WTC11 (cell line): ENCODE measurements at regions not wholly inside any gene's neighbourhood (a gene's known extent, or its start where the extent isn't known, plus 50 kb on each side); places are given as distances from the start of the nearest gene placed in this dataset.

Experiments
- ATAC-seq: fragments of 200-7000 bp; cut with Tn5 transposase; 2 replicates; pipeline ENCODE4 v1.10.0; 2021; ENCODE audit warnings: mild to moderate bottlenecking, moderate library complexity
- CTCF ChIA-PET: fragments of 300-600 bp; sonication (Branson Sonifier 250); formaldehyde crosslinking; loops from one replicate; lab custom pipeline; 2021; ENCODE audit warnings: antibody characterized with exemption; lab: Charles Lee
- POLR2A ChIA-PET: fragments of 350-600 bp; sonication (Branson Sonifier 250); formaldehyde crosslinking; loops from one replicate; lab custom pipeline; 2021; ENCODE audit warnings: antibody characterized with exemption; lab: Charles Lee
- DNase-seq: peaks from one replicate; pipeline ENCODE4 v3.0.0; 2021; ENCODE audit warnings: low spot score
- H3K27ac Mint-ChIP-seq: 2 replicates; pipeline ENCODE4 v1.8.0; 2021; ENCODE audit warnings: mixed read lengths
- H3K27me3 Mint-ChIP-seq: 2 replicates; pipeline ENCODE4 v1.8.0; 2021; ENCODE audit warnings: low read depth, mild to moderate bottlenecking, moderate library complexity, mixed read lengths
- H3K36me3 Mint-ChIP-seq: 2 replicates; pipeline ENCODE4 v1.8.0; 2021; ENCODE audit warnings: mixed read lengths
- H3K4me1 Mint-ChIP-seq: 2 replicates; pipeline ENCODE4 v1.8.0; 2022; ENCODE audit warnings: mixed read lengths
- H3K4me3 Mint-ChIP-seq: 2 replicates; pipeline ENCODE4 v1.8.0; 2021; ENCODE audit warnings: mild to moderate bottlenecking, moderate library complexity, mixed read lengths
- H3K9me3 Mint-ChIP-seq: 2 replicates; pipeline ENCODE4 v1.8.0; 2021; ENCODE audit warnings: mixed read lengths
- CTCF ChIP-seq: fragments of 200-600 bp; IDR thresholded peaks from 2 replicates; pipeline ENCODE4 v1.8.0; 2022; ENCODE audit warnings: antibody characterized with exemption
- E2F1 ChIP-seq: sonication (generic); formaldehyde crosslinking; IDR thresholded peaks from 2 replicates; pipeline ENCODE4 v1.8.0; 2022; ENCODE audit warnings: mild to moderate bottlenecking, missing genetic modification reagents
- E2F5 ChIP-seq: sonication (generic); formaldehyde crosslinking; IDR thresholded peaks from 2 replicates; pipeline ENCODE4 v1.8.1; 2022; ENCODE audit warnings: mild to moderate bottlenecking, moderate library complexity, missing genetic modification reagents
- GTF2I ChIP-seq: fragments of 250-450 bp; sonication (Bioruptor Pico); conservative IDR thresholded peaks from 2 replicates; pipeline ENCODE4 v1.4.0; 2021; ENCODE audit warnings: mild to moderate bottlenecking
- MXD4 ChIP-seq: fragments of 250-450 bp; sonication (Bioruptor Pico); IDR thresholded peaks from 2 replicates; pipeline ENCODE4 v1.8.0; 2021; ENCODE audit warnings: mild to moderate bottlenecking, moderate library complexity, borderline replicate concordance
- OVOL2 ChIP-seq: fragments of 250-450 bp; sonication (Bioruptor Pico); IDR thresholded peaks from 2 replicates; pipeline ENCODE4 v1.9.0; 2021; ENCODE audit warnings: mild to moderate bottlenecking, borderline replicate concordance
- PRDM15 ChIP-seq: sonication (generic); formaldehyde crosslinking; IDR thresholded peaks from 2 replicates; pipeline ENCODE4 v1.8.0; 2022; ENCODE audit warnings: missing genetic modification reagents
- TEAD4 ChIP-seq: sonication (generic); formaldehyde crosslinking; IDR thresholded peaks from 2 replicates; pipeline ENCODE4 v1.8.0; 2022; ENCODE audit warnings: mild to moderate bottlenecking, missing genetic modification reagents
- USF1 ChIP-seq: sonication (generic); formaldehyde crosslinking; IDR thresholded peaks from 2 replicates; pipeline ENCODE4 v1.8.0; 2022; ENCODE audit warnings: mild to moderate bottlenecking, missing genetic modification reagents
- ZMAT4 ChIP-seq: fragments of 250-450 bp; sonication (Bioruptor Pico); IDR thresholded peaks from 2 replicates; pipeline ENCODE4 v1.9.0; 2021; ENCODE audit warnings: mild to moderate bottlenecking
- ZNF121 ChIP-seq: sonication (generic); formaldehyde crosslinking; IDR thresholded peaks from 2 replicates; pipeline ENCODE4 v1.8.0; 2023; ENCODE audit warnings: missing genetic modification reagents
- ZNF263 ChIP-seq: sonication (generic); formaldehyde crosslinking; IDR thresholded peaks from 2 replicates; pipeline ENCODE4 v1.8.1; 2022; ENCODE audit warnings: low read depth, mild to moderate bottlenecking, moderate library complexity, missing genetic modification reagents
- ZNF532 ChIP-seq: fragments of 250-450 bp; sonication (Bioruptor Pico); IDR thresholded peaks from 2 replicates; pipeline ENCODE4 v1.9.0; 2021; ENCODE audit warnings: mild to moderate bottlenecking, borderline replicate concordance

GRCh38 chr2:47277187-47277586, 91.9 kb upstream of the EPCAM start (continued):
- TF ChIP-seq ZNF532 (CRISPR knock-in tag) (no peak), USF1 (CRISPR knock-in tag) (no peak), OVOL2 (CRISPR knock-in tag) (no peak), PRDM15 (CRISPR knock-in tag) (no peak), GTF2I (CRISPR knock-in tag) (no peak), ZNF263 (CRISPR knock-in tag) (no peak)

- DNase-seq (no peak), ATAC-seq (no peak)
- 0 out of 2 replicates have a peak, but pooled peaks cover 5% of the 10 kb centered on the region for H3K36me3 Mint-ChIP-seq
- ChIA-PET CTCF (interaction anchor here (0.6 to 3.1 kb wide), 3 partner anchors 12 to 218 kb away, joined by 3 to 11 read pairs (median 7); no protein-coding TSS in a partner anchor), POLR2A (interaction anchor here (0.5 kb wide), 1 partner anchor 1260 kb away, joined by 4 read pairs; no protein-coding TSS in a partner anchor)
- H3K27me3 Mint-ChIP-seq: no peaks in the 10 kb centered on the region
- H3K9me3 Mint-ChIP-seq: peaks cover 8% of the 10 kb centered on the region
- no peak overlapping the region for H3K27ac Mint-ChIP-seq
- TF ChIP-seq ZNF121 (CRISPR knock-in tag) (no peak), E2F1 (CRISPR knock-in tag) (no peak), ZMAT4 (no peak), TEAD4 (CRISPR knock-in tag) (no peak), CTCF (no peak), E2F5 (CRISPR knock-in tag) (no peak), MXD4 (no peak)
- H3K4me1 Mint-ChIP-seq: peaks cover 43% of the 10 kb centered on the region
- H3K4me3 Mint-ChIP-seq: no peak overlapping the region
Measured at GRCh38 chr2:47276061-47276460, 93.0 kb upstream of the EPCAM start.
